Endothelial cell of umbilical vein (primary cell): ENCODE measurements at regions not wholly inside any gene's neighbourhood (a gene's known extent, or its start where the extent isn't known, plus 50 kb on each side); places are given as distances from the start of the nearest gene placed in this dataset.

Experiments used
- BruUV-seq: library from RNA; stranded (reverse); fragments of 400-500 nt; replicated peaks from 2 replicates; lab custom pipeline; 2021; lab: Mats Ljungman, UMichigan
- CTCF ChIA-PET: fragments of 300-600, 350-600 bp; sonication (Branson Sonifier 250); formaldehyde crosslinking; loops from one replicate; lab custom pipeline; 2021; ENCODE audit warnings: antibody characterized with exemption, inconsistent platforms; lab: Charles Lee
- POLR2A ChIA-PET: fragments of 300-600, 350-600 bp; sonication (Branson Sonifier 250); formaldehyde crosslinking; loops from one replicate; lab custom pipeline; 2021; ENCODE audit warnings: antibody characterized with exemption, inconsistent platforms; lab: Charles Lee
- DNase-seq: peaks from one replicate; pipeline ENCODE4 v3.0.0-alpha.2; 2011; ENCODE audit warnings: low read depth, low spot score
- FAIRE-seq: peaks from 2 replicates; lab custom pipeline; 2011; peaks lifted over from hg19 to GRCh38; lab: Jason Lieb, UNC
- H2AFZ ChIP-seq: 2 replicates; pipeline ENCODE4 v1.6.0; 2012; ENCODE audit warnings: low read depth, low read length, control low read depth, inconsistent platforms
- H3K27ac ChIP-seq: 2 replicates; pipeline ENCODE4 v1.5.1; 2011; ENCODE audit warnings: low read depth, mild to moderate bottlenecking, control low read depth, low read length, moderate library complexity; ENCODE audit not compliant: insufficient read depth
- H3K27me3 ChIP-seq, 2 experiments: 2 replicates each; pipeline versions ENCODE4 v1.6.0 to v1.6.1; 2011; ENCODE audit warnings: low read length in 2 of 2, mixed read lengths in 1 of 2; ENCODE audit not compliant: control insufficient read depth in 2 of 2, insufficient read depth in 2 of 2
- H3K36me3 ChIP-seq, 2 experiments: 2 replicates in 1 of 2; 3 replicates in 1 of 2; pipeline ENCODE4 v1.5.1; 2011; ENCODE audit warnings: low read length in 2 of 2, mild to moderate bottlenecking in 1 of 2, moderate library complexity in 1 of 2; ENCODE audit not compliant: control insufficient read depth in 2 of 2, insufficient read depth in 2 of 2; ENCODE audit errors: extremely low read depth in 1 of 2
- H3K4me1 ChIP-seq: 3 replicates; pipeline ENCODE4 v1.5.1; 2011; ENCODE audit warnings: mild to moderate bottlenecking, low read length; ENCODE audit not compliant: control insufficient read depth, insufficient read depth; ENCODE audit errors: extremely low read depth
- H3K4me2 ChIP-seq: 2 replicates; pipeline ENCODE4 v1.6.1; 2011; ENCODE audit warnings: low read length, control low read depth, mixed read lengths; ENCODE audit not compliant: insufficient read depth
- H3K4me3 ChIP-seq, 3 experiments: fragments of 200-600 bp in 1 of 3; sonication (generic), shearing (Covaris generic) in 1 of 3; replicated peaks in 1 of 3; 2 replicates each; pipeline ENCODE4 v1.5.1; 2011 to 2016; ENCODE audit warnings: control low read depth in 3 of 3, low read length in 3 of 3, mild to moderate bottlenecking in 2 of 3, inconsistent platforms in 1 of 3, low read depth in 1 of 3, moderate library complexity in 1 of 3; ENCODE audit not compliant: insufficient read depth in 1 of 3
- H3K79me2 ChIP-seq: 2 replicates; pipeline ENCODE4 v1.6.0; 2012; ENCODE audit warnings: low read length, inconsistent platforms; ENCODE audit not compliant: control insufficient read depth, insufficient read depth
- H3K9ac ChIP-seq: replicated peaks from 2 replicates; pipeline ENCODE3; 2011; ENCODE audit warnings: low read length, control low read depth; ENCODE audit not compliant: insufficient read depth; ENCODE audit errors: extremely low read depth
- H3K9me1 ChIP-seq: replicated peaks from 3 replicates; pipeline ENCODE4 v1.6.0; 2011; ENCODE audit warnings: mild to moderate bottlenecking, low read length; ENCODE audit not compliant: control insufficient read depth, insufficient read depth; ENCODE audit errors: extremely low read depth
- H3K9me3 ChIP-seq: replicated peaks from 2 replicates; pipeline ENCODE4 v1.5.1; 2012; ENCODE audit warnings: low read length, inconsistent platforms; ENCODE audit not compliant: control insufficient read depth, insufficient read depth
- H4K20me1 ChIP-seq: replicated peaks from 2 replicates; pipeline ENCODE3; 2011; ENCODE audit warnings: mild to moderate bottlenecking, low read length; ENCODE audit not compliant: control insufficient read depth, insufficient read depth; ENCODE audit errors: extremely low read depth
- EZH2 ChIP-seq: IDR thresholded peaks from 2 replicates; pipeline ENCODE4 v1.6.1; 2012; ENCODE audit warnings: borderline replicate concordance, low read depth, mild to moderate bottlenecking, moderate library complexity, low read length, inconsistent platforms; ENCODE audit not compliant: severe bottlenecking
- FOS ChIP-seq: IDR thresholded peaks from 2 replicates; pipeline ENCODE4 v1.6.1; 2011; ENCODE audit warnings: mild to moderate bottlenecking, low read length, moderate library complexity, borderline replicate concordance; ENCODE audit not compliant: insufficient read depth
- GATA2 ChIP-seq: IDR thresholded peaks from 2 replicates; pipeline ENCODE4 v1.7.0; 2011; ENCODE audit warnings: low read depth, mild to moderate bottlenecking, moderate library complexity, mixed read lengths, low read length; ENCODE audit not compliant: insufficient read length, insufficient read depth
- JUN ChIP-seq: IDR thresholded peaks from 2 replicates; pipeline ENCODE4 v1.6.1; 2011; ENCODE audit warnings: borderline replicate concordance, low read depth; ENCODE audit not compliant: insufficient read length, insufficient read depth
- MYC ChIP-seq: IDR thresholded peaks from one replicate; pipeline ENCODE4 v1.6.1; 2011; ENCODE audit warnings: mild to moderate bottlenecking, low read depth, low read length
- POLR2A ChIP-seq: IDR thresholded peaks from 2 replicates; pipeline ENCODE4 v1.6.1; 2012; ENCODE audit warnings: low read depth, mild to moderate bottlenecking, control low read depth, low read length
- POLR2AphosphoS5 ChIP-seq: IDR thresholded peaks from 2 replicates; pipeline ENCODE4 v1.6.1; 2012; ENCODE audit warnings: low read depth, mild to moderate bottlenecking, control low read depth, low read length, moderate library complexity; ENCODE audit not compliant: insufficient read depth
- dilution Hi-C: fragments of 300-500 bp; cut with MboI; formaldehyde crosslinking; loops from one replicate; pipeline ENCODE4 v1.15.0; 2019; ENCODE audit warnings: low sequenced_read_pairs; ENCODE audit not compliant: extremely low pct_ligation_motif_present
- intact Hi-C: fragments of 100-400 bp; cut with micrococcal nuclease; formaldehyde crosslinking; loops from one replicate; pipeline ENCODE4 v1.10.0; 2022
- TF ChIP-seq, protein P1 (sequence below), 2 donors: IDR thresholded peaks; 1 replicate in 1 of 2; 2 replicates in 1 of 2; pipeline ENCODE4 v1.5.1; 2011; ENCODE audit warnings: low read length in 2 of 2, mild to moderate bottlenecking in 2 of 2, moderate library complexity in 2 of 2, control low read depth in 1 of 2, inconsistent platforms in 1 of 2, low read depth in 1 of 2; ENCODE audit not compliant: insufficient read depth in 1 of 2; ENCODE audit errors: extremely low read depth in 1 of 2
- TF ChIP-seq, protein P2 (sequence below): IDR thresholded peaks from 2 replicates; pipeline ENCODE4 v1.6.1; 2011; ENCODE audit not compliant: insufficient read depth, insufficient read length

DNA sequence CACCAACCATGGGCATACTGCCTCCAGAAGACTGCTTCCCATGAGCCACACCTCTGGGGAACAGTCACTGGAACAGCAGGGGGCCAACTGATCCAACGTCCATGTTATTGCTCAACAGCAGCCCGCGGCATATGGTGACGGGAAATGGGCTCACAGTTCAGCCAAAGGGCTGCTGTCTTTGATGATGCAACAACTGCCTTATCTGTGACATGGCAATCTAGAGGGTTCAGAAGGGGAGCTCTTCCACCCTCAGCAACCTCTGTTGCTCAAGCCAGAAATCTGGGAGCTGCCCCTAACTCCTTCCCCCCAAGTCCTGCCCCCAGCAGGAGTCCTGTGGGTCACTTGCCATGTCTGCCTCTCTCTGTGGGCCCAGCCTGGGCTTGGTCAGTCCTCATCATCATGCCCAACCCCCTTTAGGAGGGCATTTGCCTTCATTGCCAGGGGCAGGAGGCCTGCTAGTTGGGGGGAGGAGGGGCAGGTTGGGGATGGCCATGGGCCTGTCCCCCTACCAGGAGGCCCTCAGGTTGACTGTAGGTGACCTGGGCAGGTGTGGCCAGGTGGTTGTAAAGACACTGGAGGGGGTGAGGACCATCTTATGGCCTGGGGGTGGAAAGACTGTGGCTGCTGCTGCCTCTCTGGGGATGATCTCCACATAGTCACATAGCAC is 212.9 kb downstream of the CYP26B1 start:
- no peaks in the 10 kb centered on the region for H3K36me3 ChIP-seq
- dilution Hi-C loops (no loop called here), intact Hi-C loops (no loop called here)
- no peaks in the 10 kb centered on the region for H3K79me2 ChIP-seq
- H3K4me3 ChIP-seq: no peak overlapping the region
- no peaks in the 10 kb centered on the region for H3K9me3 ChIP-seq
- no peak overlapping the region for H3K9ac ChIP-seq
- no peak for FAIRE-seq
- TF ChIP-seq MYC (no peak), FOS (no peak), EZH2 (no peak), POLR2AphosphoS5 (no peak), JUN (no peak), GATA2 (no peak), POLR2A (no peak)
- TF ChIP-seq, protein P1, sequence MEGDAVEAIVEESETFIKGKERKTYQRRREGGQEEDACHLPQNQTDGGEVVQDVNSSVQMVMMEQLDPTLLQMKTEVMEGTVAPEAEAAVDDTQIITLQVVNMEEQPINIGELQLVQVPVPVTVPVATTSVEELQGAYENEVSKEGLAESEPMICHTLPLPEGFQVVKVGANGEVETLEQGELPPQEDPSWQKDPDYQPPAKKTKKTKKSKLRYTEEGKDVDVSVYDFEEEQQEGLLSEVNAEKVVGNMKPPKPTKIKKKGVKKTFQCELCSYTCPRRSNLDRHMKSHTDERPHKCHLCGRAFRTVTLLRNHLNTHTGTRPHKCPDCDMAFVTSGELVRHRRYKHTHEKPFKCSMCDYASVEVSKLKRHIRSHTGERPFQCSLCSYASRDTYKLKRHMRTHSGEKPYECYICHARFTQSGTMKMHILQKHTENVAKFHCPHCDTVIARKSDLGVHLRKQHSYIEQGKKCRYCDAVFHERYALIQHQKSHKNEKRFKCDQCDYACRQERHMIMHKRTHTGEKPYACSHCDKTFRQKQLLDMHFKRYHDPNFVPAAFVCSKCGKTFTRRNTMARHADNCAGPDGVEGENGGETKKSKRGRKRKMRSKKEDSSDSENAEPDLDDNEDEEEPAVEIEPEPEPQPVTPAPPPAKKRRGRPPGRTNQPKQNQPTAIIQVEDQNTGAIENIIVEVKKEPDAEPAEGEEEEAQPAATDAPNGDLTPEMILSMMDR (IDR thresholded peaks at IDR 0.05; ENCODE audit: extremely low read depth in 1 of 2, insufficient read depth in 1 of 2, low read depth in 1 of 2, low read length in 2 of 2): no peak
- TF ChIP-seq, protein P2, sequence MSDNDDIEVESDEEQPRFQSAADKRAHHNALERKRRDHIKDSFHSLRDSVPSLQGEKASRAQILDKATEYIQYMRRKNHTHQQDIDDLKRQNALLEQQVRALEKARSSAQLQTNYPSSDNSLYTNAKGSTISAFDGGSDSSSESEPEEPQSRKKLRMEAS: no peak
- POLR2A ChIA-PET: no interaction called here
- H3K4me2 ChIP-seq: no peak overlapping the region
- CTCF ChIA-PET: interaction anchor here (0.8 to 7.6 kb wide), 13 partner anchors 8 to 811 kb away, joined by 3 to 76 read pairs (median 4); no protein-coding TSS in a partner anchor
- H2AFZ ChIP-seq: no peak overlapping the region
- H4K20me1 ChIP-seq: no peaks in the 10 kb centered on the region
- no peak for DNase-seq
- peaks cover 1 to 2% of the 10 kb centered on the region in 2 experiments for H3K27me3 ChIP-seq
- BruUV-seq: no TSS peak
- H3K4me1 ChIP-seq: no peaks in the 10 kb centered on the region
- H3K27ac ChIP-seq: no peak overlapping the region
- H3K9me1 ChIP-seq: no peaks in the 10 kb centered on the region
